HG03025 (cell line): ENCODE measurements at regions not wholly inside any gene's neighbourhood (a gene's known extent, or its start where the extent isn't known, plus 50 kb on each side); places are given as distances from the start of the nearest gene placed in this dataset.
"Not testable (repeated sequence)": the region's sequence is repeated elsewhere in the genome, so short reads cannot be mapped to it uniquely, and the experiment has no call there.

Experiments used
- ATAC-seq: cut with Tn5 transposase; IDR thresholded peaks from one replicate; pipeline ENCODE4 v1.9.1; 2021; ENCODE audit warnings: mild to moderate bottlenecking, moderate library complexity; ENCODE audit not compliant: unreplicated experiment, low FRiP score

- no peak for ATAC-seq
These were observed 112.8 kb upstream of the DUSP22 start for GRCh38 chr6:179340-179950.

GRCh38 chr6:180091-180694 is 112.1 kb upstream of the DUSP22 start:
- not testable (repeated sequence) for ATAC-seq

- ATAC-seq = no peak
These were observed 111.1 kb upstream of the DUSP22 start for GRCh38 chr6:181049-181654.

- no peak for ATAC-seq
These were observed 108.6 kb upstream of the DUSP22 start for GRCh38 chr6:183668-184067.

GRCh38 chr6:184161-184700 is 108.1 kb upstream of the DUSP22 start:
- no peak for ATAC-seq

GRCh38 chr6:186340-186965 is 105.8 kb upstream of the DUSP22 start:
- ATAC-seq = no peak

- no peak for ATAC-seq
These were observed 105.0 kb upstream of the DUSP22 start for GRCh38 chr6:187210-187861.

- ATAC-seq = peak; percentile 53
These were observed 103.2 kb upstream of the DUSP22 start for GRCh38 chr6:188821-189655.

- no peak for ATAC-seq
These were observed 102.6 kb upstream of the DUSP22 start for GRCh38 chr6:189676-190075.

- no peak for ATAC-seq
These were observed 101.5 kb upstream of the DUSP22 start for GRCh38 chr6:190596-191395.

GRCh38 chr6:191487-192312 is 100.6 kb upstream of the DUSP22 start:
- no peak for ATAC-seq

GRCh38 chr6:192313-192664 is 100.0 kb upstream of the DUSP22 start:
- ATAC-seq = no peak

- no peak for ATAC-seq
These were observed 99.1 kb upstream of the DUSP22 start for GRCh38 chr6:193180-193579.

- ATAC-seq = no peak
These were observed 98.4 kb upstream of the DUSP22 start for GRCh38 chr6:193773-194310.

- ATAC-seq = no peak
These were observed 96.4 kb upstream of the DUSP22 start for GRCh38 chr6:195861-196360.

GRCh38 chr6:196543-196942 is 95.7 kb upstream of the DUSP22 start:
- ATAC-seq = no peak

GRCh38 chr6:203661-204060 is 88.6 kb upstream of the DUSP22 start:
- no peak for ATAC-seq

- no peak for ATAC-seq
These were observed 86.0 kb upstream of the DUSP22 start for GRCh38 chr6:206264-206663.
